WTC11 (cell line): ENCODE measurements at regions not wholly inside any gene's neighbourhood (a gene's known extent, or its start where the extent isn't known, plus 50 kb on each side); places are given as distances from the start of the nearest gene placed in this dataset.

ENCODE experiments used
- ATAC-seq: fragments of 200-7000 bp; cut with Tn5 transposase; 2 replicates; pipeline ENCODE4 v1.10.0; 2021; ENCODE audit warnings: mild to moderate bottlenecking, moderate library complexity
- CTCF ChIA-PET: fragments of 300-600 bp; sonication (Branson Sonifier 250); formaldehyde crosslinking; loops from one replicate; lab custom pipeline; 2021; ENCODE audit warnings: antibody characterized with exemption; lab: Charles Lee
- POLR2A ChIA-PET: fragments of 350-600 bp; sonication (Branson Sonifier 250); formaldehyde crosslinking; loops from one replicate; lab custom pipeline; 2021; ENCODE audit warnings: antibody characterized with exemption; lab: Charles Lee
- DNase-seq: peaks from one replicate; pipeline ENCODE4 v3.0.0; 2021; ENCODE audit warnings: low spot score
- H3K27ac Mint-ChIP-seq: 2 replicates; pipeline ENCODE4 v1.8.0; 2021; ENCODE audit warnings: mixed read lengths
- H3K27me3 Mint-ChIP-seq: 2 replicates; pipeline ENCODE4 v1.8.0; 2021; ENCODE audit warnings: low read depth, mild to moderate bottlenecking, moderate library complexity, mixed read lengths
- H3K36me3 Mint-ChIP-seq: 2 replicates; pipeline ENCODE4 v1.8.0; 2021; ENCODE audit warnings: mixed read lengths
- H3K4me1 Mint-ChIP-seq: 2 replicates; pipeline ENCODE4 v1.8.0; 2022; ENCODE audit warnings: mixed read lengths
- H3K4me3 Mint-ChIP-seq: 2 replicates; pipeline ENCODE4 v1.8.0; 2021; ENCODE audit warnings: mild to moderate bottlenecking, moderate library complexity, mixed read lengths
- H3K9me3 Mint-ChIP-seq: 2 replicates; pipeline ENCODE4 v1.8.0; 2021; ENCODE audit warnings: mixed read lengths
- AFF4 ChIP-seq: sonication (generic); formaldehyde crosslinking; IDR thresholded peaks from 2 replicates; pipeline ENCODE4 v1.8.1; 2023; ENCODE audit warnings: mild to moderate bottlenecking, missing genetic modification reagents, borderline replicate concordance
- ATF6 ChIP-seq: sonication (generic); formaldehyde crosslinking; IDR thresholded peaks from 2 replicates; pipeline ENCODE4 v1.8.1; 2023; ENCODE audit warnings: mild to moderate bottlenecking, missing genetic modification reagents
- CBFB ChIP-seq: sonication (generic); formaldehyde crosslinking; IDR thresholded peaks from 2 replicates; pipeline ENCODE4 v1.8.1; 2022; ENCODE audit warnings: mild to moderate bottlenecking, low read depth, missing genetic modification reagents
- CREM ChIP-seq: sonication (generic); formaldehyde crosslinking; IDR thresholded peaks from 2 replicates; pipeline ENCODE4 v1.8.1; 2022; ENCODE audit warnings: mild to moderate bottlenecking, missing genetic modification reagents, moderate library complexity
- E2F5 ChIP-seq: sonication (generic); formaldehyde crosslinking; IDR thresholded peaks from 2 replicates; pipeline ENCODE4 v1.8.1; 2022; ENCODE audit warnings: mild to moderate bottlenecking, moderate library complexity, missing genetic modification reagents
- EMX1 ChIP-seq: fragments of 250-450 bp; sonication (Bioruptor Pico); IDR thresholded peaks from 2 replicates; pipeline ENCODE4 v1.8.0; 2021; ENCODE audit warnings: mild to moderate bottlenecking
- ESRRA ChIP-seq: sonication (generic); formaldehyde crosslinking; IDR thresholded peaks from 2 replicates; pipeline ENCODE4 v1.8.1; 2022; ENCODE audit warnings: mild to moderate bottlenecking, missing genetic modification reagents, borderline replicate concordance
- GRHL2 ChIP-seq: fragments of 250-450 bp; sonication (Bioruptor Pico); IDR thresholded peaks from 2 replicates; pipeline ENCODE4 v1.8.0; 2022; ENCODE audit warnings: mild to moderate bottlenecking, moderate library complexity; ENCODE audit not compliant: insufficient replicate concordance, severe bottlenecking
- JAZF1 ChIP-seq: fragments of 250-450 bp; sonication (Bioruptor Pico); IDR thresholded peaks from 2 replicates; pipeline ENCODE4 v1.9.0; 2021; ENCODE audit warnings: moderate library complexity, mild to moderate bottlenecking, inconsistent platforms
- MXD4 ChIP-seq: fragments of 250-450 bp; sonication (Bioruptor Pico); IDR thresholded peaks from 2 replicates; pipeline ENCODE4 v1.8.0; 2021; ENCODE audit warnings: mild to moderate bottlenecking, moderate library complexity, borderline replicate concordance
- NFATC4 ChIP-seq: fragments of 250-450 bp; sonication (Bioruptor Pico); IDR thresholded peaks from 2 replicates; pipeline ENCODE4 v1.9.0; 2021; ENCODE audit warnings: mild to moderate bottlenecking
- NR2C2 ChIP-seq: sonication (generic); formaldehyde crosslinking; IDR thresholded peaks from 2 replicates; pipeline ENCODE4 v1.8.0; 2022; ENCODE audit warnings: mild to moderate bottlenecking, missing genetic modification reagents
- PRRX2 ChIP-seq: fragments of 250-450 bp; sonication (Bioruptor Pico); IDR thresholded peaks from 2 replicates; pipeline ENCODE4 v1.8.0; 2021; ENCODE audit warnings: mild to moderate bottlenecking
- RORB ChIP-seq: fragments of 250-450 bp; sonication (Bioruptor Pico); IDR thresholded peaks from 2 replicates; pipeline ENCODE4 v1.9.0; 2021; ENCODE audit warnings: mild to moderate bottlenecking
- SP1 ChIP-seq: sonication (generic); formaldehyde crosslinking; conservative IDR thresholded peaks from 2 replicates; pipeline ENCODE4 v1.8.1; 2022; ENCODE audit warnings: missing genetic modification reagents
- STAT6 ChIP-seq: sonication (generic); formaldehyde crosslinking; conservative IDR thresholded peaks from 2 replicates; pipeline ENCODE4 v1.8.1; 2023; ENCODE audit warnings: mild to moderate bottlenecking, low read depth, missing genetic modification reagents, moderate library complexity
- ZNF138 ChIP-seq: sonication (generic); formaldehyde crosslinking; conservative IDR thresholded peaks from 2 replicates; pipeline ENCODE4 v1.8.1; 2022; ENCODE audit warnings: mild to moderate bottlenecking, moderate library complexity, missing genetic modification reagents
- ZNF232 ChIP-seq: sonication (generic); formaldehyde crosslinking; IDR thresholded peaks from 2 replicates; pipeline ENCODE4 v1.8.0; 2022; ENCODE audit warnings: mild to moderate bottlenecking, missing genetic modification reagents
- ZNF317 ChIP-seq: sonication (generic); formaldehyde crosslinking; IDR thresholded peaks from 2 replicates; pipeline ENCODE4 v1.8.1; 2023; ENCODE audit warnings: low read depth, mild to moderate bottlenecking, moderate library complexity, missing genetic modification reagents, borderline replicate concordance
- ZNF416 ChIP-seq: fragments of 250-450 bp; sonication (Bioruptor Pico); IDR thresholded peaks from 2 replicates; pipeline ENCODE4 v1.9.0; 2021; ENCODE audit warnings: mild to moderate bottlenecking, inconsistent platforms
- ZNF423 ChIP-seq: fragments of 250-450 bp; sonication (Bioruptor Pico); IDR thresholded peaks from 2 replicates; pipeline ENCODE4 v2.1.2; 2022; ENCODE audit warnings: mild to moderate bottlenecking, moderate library complexity
- ZNF425 ChIP-seq: fragments of 250-450 bp; sonication (Bioruptor Pico); conservative IDR thresholded peaks from 2 replicates; pipeline ENCODE4 v1.9.0; 2021; ENCODE audit warnings: mild to moderate bottlenecking

- Mint-ChIP-seq H3K36me3 (no peaks in the 10 kb centered on the region), H3K9me3 (peaks cover 5% of the 10 kb centered on the region; the same call in 1 of the 2 replicates), H3K4me1 (peaks cover 18% of the 10 kb centered on the region), H3K27ac (no peak overlapping the region), H3K4me3 (no peak overlapping the region), H3K27me3 (peaks cover 12% of the 10 kb centered on the region)
- no peak for ATAC-seq
- ChIA-PET POLR2A (no interaction called here), CTCF (no interaction called here)
- TF ChIP-seq ZNF423 (CRISPR knock-in tag) (no peak), MXD4 (CRISPR knock-in tag) (no peak), NFATC4 (no peak), ZNF317 (CRISPR knock-in tag) (no peak)
- DNase-seq, result no peak
These were observed 68.4 kb upstream of the ARHGAP5 start for GRCh38 chr14:32008602-32009193.

- H3K36me3 Mint-ChIP-seq, result no peaks in the 10 kb centered on the region
- peaks cover 3% of the 10 kb centered on the region; the same call in 1 of the 2 replicates for H3K9me3 Mint-ChIP-seq
- peaks cover 18% of the 10 kb centered on the region for H3K4me1 Mint-ChIP-seq
- POLR2A ChIA-PET, result no interaction called here
- H3K4me3 Mint-ChIP-seq, result no peak overlapping the region
- CTCF ChIA-PET, result no interaction called here
- ATAC-seq, result no peak
- H3K27me3 Mint-ChIP-seq, result peaks cover 12% of the 10 kb centered on the region
- TF ChIP-seq AFF4 (CRISPR knock-in tag), result no peak
- TF ChIP-seq ESRRA (CRISPR knock-in tag), result no peak
- no peak for TF ChIP-seq STAT6 (CRISPR knock-in tag)
- no peak for TF ChIP-seq E2F5 (CRISPR knock-in tag)
- TF ChIP-seq RORB (CRISPR knock-in tag), result no peak
- TF ChIP-seq EMX1 (CRISPR knock-in tag), result no peak
- TF ChIP-seq CREM, result no peak
- no peak for TF ChIP-seq ZNF425
- TF ChIP-seq ATF6 (CRISPR knock-in tag), result no peak
- TF ChIP-seq CBFB (CRISPR knock-in tag), result no peak
- no peak for TF ChIP-seq ZNF232
- TF ChIP-seq JAZF1 (CRISPR knock-in tag), result no peak
- TF ChIP-seq NR2C2 (CRISPR knock-in tag), result no peak
- no peak for TF ChIP-seq PRRX2 (CRISPR knock-in tag)
- no peak for TF ChIP-seq ZNF138 (CRISPR knock-in tag)
- no peak for TF ChIP-seq SP1 (CRISPR knock-in tag)
- TF ChIP-seq ZNF416, result no peak
- TF ChIP-seq GRHL2 (CRISPR knock-in tag), result no peak
- H3K27ac Mint-ChIP-seq, result no peak overlapping the region
- no peak for DNase-seq
These were observed 67.7 kb upstream of the ARHGAP5 start for GRCh38 chr14:32009221-32009975.
